ENCODE measurements at regions not wholly inside any gene's neighbourhood (a gene's known extent, or its start where the extent isn't known, plus 50 kb on each side); places are given as distances from the start of the nearest gene placed in this dataset.

- no peaks in the 10 kb centered on the region for H3K79me2 ChIP-seq (ENCODE audit: control insufficient read depth, insufficient read depth, low read length, poor library complexity)
- H3K4me1 ChIP-seq (ENCODE audit: control insufficient read depth in 1 of 2, insufficient read depth in 2 of 2, low read length in 2 of 2), result no peaks in the 10 kb centered on the region
- H3K4me2 ChIP-seq (ENCODE audit: low read length), result no peak overlapping the region
- H3K36me3 ChIP-seq (ENCODE audit: control insufficient read depth in 1 of 2, insufficient read depth in 2 of 2, low read length in 2 of 2), result no peaks in the 10 kb centered on the region
- DNase-seq, result no peak
- no peak overlapping the region for H3K18ac ChIP-seq (ENCODE audit: low read length)
- H4K8ac ChIP-seq (ENCODE audit: low read depth, low read length), result no peak overlapping the region
- no peak overlapping the region for H3K27ac ChIP-seq (ENCODE audit: low read depth, low read length)
- H3K9ac ChIP-seq (ENCODE audit: low read length), result no peak overlapping the region
- no peak overlapping the region for H3K4me3 ChIP-seq (ENCODE audit: low read depth, low read length)
- no peaks in the 10 kb centered on the region for H3K9me3 ChIP-seq (ENCODE audit: insufficient read depth, low read depth, low read length)
- no peak overlapping the region for H2BK12ac ChIP-seq (ENCODE audit: low read length)
- no peak overlapping the region for H2BK5ac ChIP-seq (ENCODE audit: low read depth, low read length, poor library complexity)
- no peak overlapping the region for H3K14ac ChIP-seq (ENCODE audit: low read length)
- H3K27me3 ChIP-seq (ENCODE audit: insufficient read depth, low read length), result no peaks in the 10 kb centered on the region
- H4K12ac ChIP-seq (ENCODE audit: low read depth, low read length), result no peak overlapping the region
- H3K23ac ChIP-seq (ENCODE audit: low read length), result no peak overlapping the region
- H3K4ac ChIP-seq (ENCODE audit: low read depth, low read length), result no peak overlapping the region
- H3K79me1 ChIP-seq (ENCODE audit: low read length), result peaks cover 2% of the 10 kb centered on the region
- H4K91ac ChIP-seq (ENCODE audit: low read depth, low read length), result no peak overlapping the region
- WGBS (ENCODE audit: extremely low coverage, insufficient coverage, insufficient read length), result no CpG with 5 or more reads among the region's 2 CpGs
- no peak overlapping the region for H2BK120ac ChIP-seq (ENCODE audit: insufficient read depth, low read length, poor library complexity)
- no peak overlapping the region for H2AFZ ChIP-seq (ENCODE audit: insufficient read depth, low read length, poor library complexity)
- H2AK5ac ChIP-seq (ENCODE audit: low read length), result no peak overlapping the region
These were observed 113.3 kb upstream of the DUSP10 start for GRCh38 chr1:221855156-221855555.

- Histone ChIP-seq H3K4me3 (ENCODE audit: low read depth, low read length) (no peak overlapping the region), H3K9ac (ENCODE audit: low read length) (no peak overlapping the region), H3K4me1 (ENCODE audit: control insufficient read depth in 1 of 2, insufficient read depth in 2 of 2, low read length in 2 of 2) (no peaks in the 10 kb centered on the region), H2AK5ac (ENCODE audit: low read length) (no peak overlapping the region), H3K23ac (ENCODE audit: low read length) (no peak overlapping the region), H3K36me3 (ENCODE audit: control insufficient read depth in 1 of 2, insufficient read depth in 2 of 2, low read length in 2 of 2) (no peaks in the 10 kb centered on the region), H2BK12ac (ENCODE audit: low read length) (no peak overlapping the region), H2AFZ (ENCODE audit: insufficient read depth, low read length, poor library complexity) (no peak overlapping the region), H3K18ac (ENCODE audit: low read length) (no peak overlapping the region), H3K27me3 (ENCODE audit: insufficient read depth, low read length) (no peaks in the 10 kb centered on the region), H3K4me2 (ENCODE audit: low read length) (no peak overlapping the region), H4K91ac (ENCODE audit: low read depth, low read length) (no peak overlapping the region), H2BK120ac (ENCODE audit: insufficient read depth, low read length, poor library complexity) (no peak overlapping the region), H3K14ac (ENCODE audit: low read length) (no peak overlapping the region), H4K8ac (ENCODE audit: low read depth, low read length) (no peak overlapping the region), H3K27ac (ENCODE audit: low read depth, low read length) (no peak overlapping the region), H3K4ac (ENCODE audit: low read depth, low read length) (no peak overlapping the region), H4K12ac (ENCODE audit: low read depth, low read length) (no peak overlapping the region), H3K79me2 (ENCODE audit: control insufficient read depth, insufficient read depth, low read length, poor library complexity) (no peaks in the 10 kb centered on the region), H3K79me1 (ENCODE audit: low read length) (no peaks in the 10 kb centered on the region), H2BK5ac (ENCODE audit: low read depth, low read length, poor library complexity) (no peak overlapping the region), H3K9me3 (ENCODE audit: insufficient read depth, low read depth, low read length) (no peaks in the 10 kb centered on the region)
- no peak for DNase-seq
These were observed 109.4 kb upstream of the DUSP10 start for GRCh38 chr1:221851336-221851735.

GRCh38 chr1:221850470-221851187 is 108.7 kb upstream of the DUSP10 start:
- no peaks in the 10 kb centered on the region for H3K36me3 ChIP-seq (ENCODE audit: control insufficient read depth in 1 of 2, insufficient read depth in 2 of 2, low read length in 2 of 2)
- H3K23ac ChIP-seq (ENCODE audit: low read length), result no peak overlapping the region
- H3K9me3 ChIP-seq (ENCODE audit: insufficient read depth, low read depth, low read length), result no peaks in the 10 kb centered on the region
- DNase-seq, result peak in 1 of 2 donors; percentile 43
- no peak overlapping the region for H3K18ac ChIP-seq (ENCODE audit: low read length)
- no peak overlapping the region for H2AK5ac ChIP-seq (ENCODE audit: low read length)
- no peak overlapping the region for H3K4ac ChIP-seq (ENCODE audit: low read depth, low read length)
- no peak overlapping the region for H3K9ac ChIP-seq (ENCODE audit: low read length)
- no peak overlapping the region for H3K4me3 ChIP-seq (ENCODE audit: low read depth, low read length)
- H2BK120ac ChIP-seq (ENCODE audit: insufficient read depth, low read length, poor library complexity), result no peak overlapping the region
- H3K79me1 ChIP-seq (ENCODE audit: low read length), result no peaks in the 10 kb centered on the region
- peak overlapping the region; percentile 13 for H2BK12ac ChIP-seq (ENCODE audit: low read length)
- H2AFZ ChIP-seq (ENCODE audit: insufficient read depth, low read length, poor library complexity), result no peak overlapping the region
- H3K4me2 ChIP-seq (ENCODE audit: low read length), result no peak overlapping the region
- H3K27ac ChIP-seq (ENCODE audit: low read depth, low read length), result no peak overlapping the region
- H4K91ac ChIP-seq (ENCODE audit: low read depth, low read length), result no peak overlapping the region
- no peak overlapping the region for H2BK5ac ChIP-seq (ENCODE audit: low read depth, low read length, poor library complexity)
- H3K27me3 ChIP-seq (ENCODE audit: insufficient read depth, low read length), result no peaks in the 10 kb centered on the region
- H4K8ac ChIP-seq (ENCODE audit: low read depth, low read length), result no peak overlapping the region
- peaks cover 0 to 2% of the 10 kb centered on the region in 2 experiments for H3K4me1 ChIP-seq (ENCODE audit: control insufficient read depth in 1 of 2, insufficient read depth in 2 of 2, low read length in 2 of 2)
- no peaks in the 10 kb centered on the region for H3K79me2 ChIP-seq (ENCODE audit: control insufficient read depth, insufficient read depth, low read length, poor library complexity)
- WGBS (ENCODE audit: extremely low coverage, insufficient coverage, insufficient read length), result no CpG with 5 or more reads among the region's 8 CpGs
- no peak overlapping the region for H4K12ac ChIP-seq (ENCODE audit: low read depth, low read length)
- H3K14ac ChIP-seq (ENCODE audit: low read length), result no peak overlapping the region

- no peak for DNase-seq
These were observed 108.0 kb upstream of the DUSP10 start for GRCh38 chr1:221849897-221850296.

More at GRCh38 chr1:221849897-221850296, 108.0 kb upstream of the DUSP10 start:
- H3K23ac ChIP-seq (ENCODE audit: low read length), result no peak overlapping the region
- no CpG with 5 or more reads among the region's 2 CpGs for WGBS (ENCODE audit: extremely low coverage, insufficient coverage, insufficient read length)
- no peaks in the 10 kb centered on the region for H3K27me3 ChIP-seq (ENCODE audit: insufficient read depth, low read length)
- no peak overlapping the region for H3K27ac ChIP-seq (ENCODE audit: low read depth, low read length)
- no peaks in the 10 kb centered on the region for H3K79me1 ChIP-seq (ENCODE audit: low read length)
- no peak overlapping the region for H2BK120ac ChIP-seq (ENCODE audit: insufficient read depth, low read length, poor library complexity)
- H2BK5ac ChIP-seq (ENCODE audit: low read depth, low read length, poor library complexity), result no peak overlapping the region
- no peak overlapping the region for H3K4me3 ChIP-seq (ENCODE audit: low read depth, low read length)
- H3K4me2 ChIP-seq (ENCODE audit: low read length), result no peak overlapping the region
- no peaks in the 10 kb centered on the region for H3K36me3 ChIP-seq (ENCODE audit: control insufficient read depth in 1 of 2, insufficient read depth in 2 of 2, low read length in 2 of 2)
- H4K12ac ChIP-seq (ENCODE audit: low read depth, low read length), result no peak overlapping the region
- H2AK5ac ChIP-seq (ENCODE audit: low read length), result no peak overlapping the region
- no peak overlapping the region for H3K14ac ChIP-seq (ENCODE audit: low read length)
- no peak overlapping the region for H2AFZ ChIP-seq (ENCODE audit: insufficient read depth, low read length, poor library complexity)
- no peak overlapping the region for H3K9ac ChIP-seq (ENCODE audit: low read length)
- H3K4ac ChIP-seq (ENCODE audit: low read depth, low read length), result no peak overlapping the region
- no peaks in the 10 kb centered on the region for H3K79me2 ChIP-seq (ENCODE audit: control insufficient read depth, insufficient read depth, low read length, poor library complexity)
- no peaks in the 10 kb centered on the region for H3K9me3 ChIP-seq (ENCODE audit: insufficient read depth, low read depth, low read length)
- H4K8ac ChIP-seq (ENCODE audit: low read depth, low read length), result no peak overlapping the region
- no peak overlapping the region for H2BK12ac ChIP-seq (ENCODE audit: low read length)
- no peak overlapping the region for H3K18ac ChIP-seq (ENCODE audit: low read length)
- H3K4me1 ChIP-seq (ENCODE audit: control insufficient read depth in 1 of 2, insufficient read depth in 2 of 2, low read length in 2 of 2), result peaks cover 0 to 2% of the 10 kb centered on the region in 2 experiments
- no peak overlapping the region for H4K91ac ChIP-seq (ENCODE audit: low read depth, low read length)
